SW480 (cell line): ENCODE measurements at regions not wholly inside any gene's neighbourhood (a gene's known extent, or its start where the extent isn't known, plus 50 kb on each side); places are given as distances from the start of the nearest gene placed in this dataset.

Source experiments
- DNase-seq: peaks from one replicate; pipeline ENCODE4 v3.0.0-alpha.2; 2016; ENCODE audit warnings: low spot score

GRCh38 chr2:14910654-14911053 lies 278.1 kb downstream of the LRATD1 start:
- DNase-seq, result no peak

GRCh38 chr2:14915983-14916382 lies 283.5 kb downstream of the LRATD1 start:
- DNase-seq, result no peak

- DNase-seq, result no peak
Measured at GRCh38 chr2:14923820-14924580, 291.5 kb downstream of the LRATD1 start.

- DNase-seq, result no peak
Measured at GRCh38 chr2:14925471-14925870, 293.0 kb downstream of the LRATD1 start.

GRCh38 chr2:14927021-14927564 lies 294.6 kb downstream of the LRATD1 start:
- no peak for DNase-seq

- DNase-seq, result no peak
Measured at GRCh38 chr2:14928056-14928455, 295.5 kb downstream of the LRATD1 start.

GRCh38 chr2:14930441-14930840 lies 297.9 kb downstream of the LRATD1 start:
- DNase-seq, result no peak

GRCh38 chr2:14932285-14932684 lies 299.8 kb downstream of the LRATD1 start:
- DNase-seq, result no peak

- no peak for DNase-seq
Measured at GRCh38 chr2:14933753-14934152, 301.2 kb downstream of the LRATD1 start.

- no peak for DNase-seq
Measured at GRCh38 chr2:14936426-14936825, 303.9 kb downstream of the LRATD1 start.

- DNase-seq, result no peak
Measured at GRCh38 chr2:14937336-14937735, 304.8 kb downstream of the LRATD1 start.

- DNase-seq, result no peak
Measured at GRCh38 chr2:14941151-14941631, 308.7 kb downstream of the LRATD1 start.

- DNase-seq, result no peak
Measured at GRCh38 chr2:14942987-14943386, 310.5 kb downstream of the LRATD1 start.

GRCh38 chr2:14944562-14945346 lies 312.2 kb downstream of the LRATD1 start:
- peak; percentile 60 for DNase-seq

- DNase-seq, result peak; percentile 27
Measured at GRCh38 chr2:14951569-14952285, 319.2 kb downstream of the LRATD1 start.

- no peak for DNase-seq
Measured at GRCh38 chr2:14952400-14952963, 320.0 kb downstream of the LRATD1 start.

GRCh38 chr2:14960686-14961324 lies 328.3 kb downstream of the LRATD1 start:
- DNase-seq, result no peak

- DNase-seq, result no peak
Measured at GRCh38 chr2:14967729-14968128, 335.2 kb downstream of the LRATD1 start.

GRCh38 chr2:14975381-14975780 lies 342.9 kb downstream of the LRATD1 start:
- DNase-seq, result no peak

GRCh38 chr2:14977021-14977420 lies 344.5 kb downstream of the LRATD1 start:
- no peak for DNase-seq

GRCh38 chr2:14978845-14979244 lies 346.3 kb downstream of the LRATD1 start:
- DNase-seq, result no peak
